MM.1S (cell line): ENCODE measurements at regions not wholly inside any gene's neighbourhood (a gene's known extent, or its start where the extent isn't known, plus 50 kb on each side); places are given as distances from the start of the nearest gene placed in this dataset.

Experiments used
- CTCF ChIP-seq: fragments of 300-600 bp; sonication (generic); IDR thresholded peaks from 2 replicates; pipeline ENCODE4 v1.5.1; 2016; ENCODE audit warnings: antibody characterized with exemption, low read length, mixed read lengths
- EZH2 ChIP-seq: fragments of 300-600 bp; sonication (generic); optimal IDR thresholded peaks from 2 replicates; pipeline ENCODE3; 2017; ENCODE audit warnings: low read depth, mild to moderate bottlenecking, antibody characterized with exemption, low read length, mixed read lengths
- EZH2phosphoT487 ChIP-seq: fragments of 300-600 bp; sonication (generic); IDR thresholded peaks from 2 replicates; pipeline ENCODE4 v1.6.1; 2018; ENCODE audit warnings: antibody characterized with exemption, low read length

- TF ChIP-seq CTCF (no peak), EZH2 (no peak), EZH2phosphoT487 (no peak)
These were observed 490.6 kb downstream of the IRS1 start for GRCh38 chr2:226308986-226309385.
